WTC11 (cell line): ENCODE measurements at regions not wholly inside any gene's neighbourhood (a gene's known extent, or its start where the extent isn't known, plus 50 kb on each side); places are given as distances from the start of the nearest gene placed in this dataset.

Experiments used
- ATAC-seq: fragments of 200-7000 bp; cut with Tn5 transposase; 2 replicates; pipeline ENCODE4 v1.10.0; 2021; ENCODE audit warnings: mild to moderate bottlenecking, moderate library complexity
- CTCF ChIA-PET: fragments of 300-600 bp; sonication (Branson Sonifier 250); formaldehyde crosslinking; loops from one replicate; lab custom pipeline; 2021; ENCODE audit warnings: antibody characterized with exemption; lab: Charles Lee
- POLR2A ChIA-PET: fragments of 350-600 bp; sonication (Branson Sonifier 250); formaldehyde crosslinking; loops from one replicate; lab custom pipeline; 2021; ENCODE audit warnings: antibody characterized with exemption; lab: Charles Lee
- DNase-seq: peaks from one replicate; pipeline ENCODE4 v3.0.0; 2021; ENCODE audit warnings: low spot score
- H3K27ac Mint-ChIP-seq: 2 replicates; pipeline ENCODE4 v1.8.0; 2021; ENCODE audit warnings: mixed read lengths
- H3K27me3 Mint-ChIP-seq: 2 replicates; pipeline ENCODE4 v1.8.0; 2021; ENCODE audit warnings: low read depth, mild to moderate bottlenecking, moderate library complexity, mixed read lengths
- H3K36me3 Mint-ChIP-seq: 2 replicates; pipeline ENCODE4 v1.8.0; 2021; ENCODE audit warnings: mixed read lengths
- H3K4me1 Mint-ChIP-seq: 2 replicates; pipeline ENCODE4 v1.8.0; 2022; ENCODE audit warnings: mixed read lengths
- H3K4me3 Mint-ChIP-seq: 2 replicates; pipeline ENCODE4 v1.8.0; 2021; ENCODE audit warnings: mild to moderate bottlenecking, moderate library complexity, mixed read lengths
- H3K9me3 Mint-ChIP-seq: 2 replicates; pipeline ENCODE4 v1.8.0; 2021; ENCODE audit warnings: mixed read lengths
- IRF2 ChIP-seq: sonication (generic); formaldehyde crosslinking; IDR thresholded peaks from 2 replicates; pipeline ENCODE4 v1.8.0; 2022; ENCODE audit warnings: low read depth, missing genetic modification reagents, borderline replicate concordance
- JAZF1 ChIP-seq: fragments of 250-450 bp; sonication (Bioruptor Pico); IDR thresholded peaks from 2 replicates; pipeline ENCODE4 v1.9.0; 2021; ENCODE audit warnings: moderate library complexity, mild to moderate bottlenecking, inconsistent platforms
- NR1H2 ChIP-seq: sonication (generic); formaldehyde crosslinking; IDR thresholded peaks from 2 replicates; pipeline ENCODE4 v1.9.0; 2021; ENCODE audit warnings: mild to moderate bottlenecking, moderate library complexity, missing genetic modification reagents
- NR3C1 ChIP-seq: sonication (generic); formaldehyde crosslinking; conservative IDR thresholded peaks from 2 replicates; pipeline ENCODE4 v1.8.1; 2023; ENCODE audit warnings: low read depth, mild to moderate bottlenecking, missing genetic modification reagents
- PRRX2 ChIP-seq: fragments of 250-450 bp; sonication (Bioruptor Pico); IDR thresholded peaks from 2 replicates; pipeline ENCODE4 v1.8.0; 2021; ENCODE audit warnings: mild to moderate bottlenecking
- TEAD1 ChIP-seq: sonication (generic); formaldehyde crosslinking; IDR thresholded peaks from 2 replicates; pipeline ENCODE4 v1.8.0; 2022; ENCODE audit warnings: mild to moderate bottlenecking, missing genetic modification reagents
- ZBTB21 ChIP-seq: sonication (generic); formaldehyde crosslinking; IDR thresholded peaks from 2 replicates; pipeline ENCODE4 v1.8.1; 2023; ENCODE audit warnings: mild to moderate bottlenecking, missing genetic modification reagents, borderline replicate concordance
- ZNF671 ChIP-seq: fragments of 250-450 bp; sonication (Bioruptor Pico); IDR thresholded peaks from 2 replicates; pipeline ENCODE4 v1.8.0; 2021; ENCODE audit warnings: mild to moderate bottlenecking
- TF ChIP-seq, protein P1 (sequence below): sonication (generic); formaldehyde crosslinking; IDR thresholded peaks from 2 replicates; pipeline ENCODE4 v1.8.1; 2022; ENCODE audit warnings: low read depth, missing genetic modification reagents, borderline replicate concordance
- TF ChIP-seq, protein P2 (sequence below): fragments of 250-450 bp; sonication (Bioruptor Pico); IDR thresholded peaks from 2 replicates; pipeline ENCODE4 v2.1.2; 2022; ENCODE audit warnings: mild to moderate bottlenecking, moderate library complexity
- TF ChIP-seq, protein P3 (sequence below): fragments of 200-600 bp; IDR thresholded peaks from 2 replicates; pipeline ENCODE4 v1.8.0; 2022; ENCODE audit warnings: antibody characterized with exemption
- TF ChIP-seq, protein P4 (sequence below): sonication (generic); formaldehyde crosslinking; IDR thresholded peaks from 2 replicates; pipeline ENCODE4 v1.8.0; 2022; ENCODE audit warnings: mild to moderate bottlenecking, missing genetic modification reagents
- TF ChIP-seq, protein P5 (sequence below): sonication (generic); formaldehyde crosslinking; IDR thresholded peaks from 2 replicates; pipeline ENCODE4 v1.8.0; 2023; ENCODE audit warnings: missing genetic modification reagents, mild to moderate bottlenecking, borderline replicate concordance
- TF ChIP-seq, protein P6 (sequence below): sonication (generic); formaldehyde crosslinking; IDR thresholded peaks from 2 replicates; pipeline ENCODE4 v1.8.1; 2022; ENCODE audit warnings: missing genetic modification reagents, borderline replicate concordance
- TF ChIP-seq, protein P7 (sequence below): fragments of 250-450 bp; sonication (Bioruptor Pico); IDR thresholded peaks from 2 replicates; pipeline ENCODE4 v1.9.0; 2021; ENCODE audit warnings: moderate library complexity, mild to moderate bottlenecking, inconsistent platforms, borderline replicate concordance
- TF ChIP-seq, protein P8 (sequence below): sonication (generic); formaldehyde crosslinking; IDR thresholded peaks from 2 replicates; pipeline ENCODE4 v1.8.1; 2023; ENCODE audit warnings: mild to moderate bottlenecking, missing genetic modification reagents, moderate library complexity
- TF ChIP-seq, protein P9 (sequence below): sonication (generic); formaldehyde crosslinking; IDR thresholded peaks from 2 replicates; pipeline ENCODE4 v1.8.0; 2022; ENCODE audit warnings: mild to moderate bottlenecking, missing genetic modification reagents

DNA sequence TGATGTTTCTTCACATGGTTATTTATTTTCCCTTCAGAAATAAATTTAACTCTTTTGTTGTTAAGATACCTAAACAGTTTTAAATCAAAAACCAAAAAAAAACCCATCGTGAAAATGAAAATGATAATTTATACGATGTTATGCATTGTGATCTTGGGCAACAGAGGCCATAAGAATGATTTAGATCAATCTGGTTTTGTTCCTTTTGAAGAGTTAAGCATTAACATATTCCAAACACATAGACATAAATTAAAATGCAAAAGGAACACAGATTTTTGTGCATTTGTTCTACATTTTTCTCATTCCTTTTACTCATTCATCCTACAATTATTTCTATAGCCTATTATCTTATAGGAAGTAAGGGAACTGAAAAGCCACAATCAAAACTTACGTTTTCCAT, 226.1 kb upstream of the SEMA3D start (continued):
- TF ChIP-seq, protein P1, sequence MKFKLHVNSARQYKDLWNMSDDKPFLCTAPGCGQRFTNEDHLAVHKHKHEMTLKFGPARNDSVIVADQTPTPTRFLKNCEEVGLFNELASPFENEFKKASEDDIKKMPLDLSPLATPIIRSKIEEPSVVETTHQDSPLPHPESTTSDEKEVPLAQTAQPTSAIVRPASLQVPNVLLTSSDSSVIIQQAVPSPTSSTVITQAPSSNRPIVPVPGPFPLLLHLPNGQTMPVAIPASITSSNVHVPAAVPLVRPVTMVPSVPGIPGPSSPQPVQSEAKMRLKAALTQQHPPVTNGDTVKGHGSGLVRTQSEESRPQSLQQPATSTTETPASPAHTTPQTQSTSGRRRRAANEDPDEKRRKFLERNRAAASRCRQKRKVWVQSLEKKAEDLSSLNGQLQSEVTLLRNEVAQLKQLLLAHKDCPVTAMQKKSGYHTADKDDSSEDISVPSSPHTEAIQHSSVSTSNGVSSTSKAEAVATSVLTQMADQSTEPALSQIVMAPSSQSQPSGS, result no peak
- TF ChIP-seq, protein P2, sequence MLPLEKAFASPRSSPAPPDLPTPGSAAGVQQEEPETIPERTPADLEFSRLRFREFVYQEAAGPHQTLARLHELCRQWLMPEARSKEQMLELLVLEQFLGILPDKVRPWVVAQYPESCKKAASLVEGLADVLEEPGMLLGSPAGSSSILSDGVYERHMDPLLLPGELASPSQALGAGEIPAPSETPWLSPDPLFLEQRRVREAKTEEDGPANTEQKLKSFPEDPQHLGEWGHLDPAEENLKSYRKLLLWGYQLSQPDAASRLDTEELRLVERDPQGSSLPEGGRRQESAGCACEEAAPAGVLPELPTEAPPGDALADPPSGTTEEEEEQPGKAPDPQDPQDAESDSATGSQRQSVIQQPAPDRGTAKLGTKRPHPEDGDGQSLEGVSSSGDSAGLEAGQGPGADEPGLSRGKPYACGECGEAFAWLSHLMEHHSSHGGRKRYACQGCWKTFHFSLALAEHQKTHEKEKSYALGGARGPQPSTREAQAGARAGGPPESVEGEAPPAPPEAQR, result no peak
- TF ChIP-seq JAZF1, result no peak

DNA sequence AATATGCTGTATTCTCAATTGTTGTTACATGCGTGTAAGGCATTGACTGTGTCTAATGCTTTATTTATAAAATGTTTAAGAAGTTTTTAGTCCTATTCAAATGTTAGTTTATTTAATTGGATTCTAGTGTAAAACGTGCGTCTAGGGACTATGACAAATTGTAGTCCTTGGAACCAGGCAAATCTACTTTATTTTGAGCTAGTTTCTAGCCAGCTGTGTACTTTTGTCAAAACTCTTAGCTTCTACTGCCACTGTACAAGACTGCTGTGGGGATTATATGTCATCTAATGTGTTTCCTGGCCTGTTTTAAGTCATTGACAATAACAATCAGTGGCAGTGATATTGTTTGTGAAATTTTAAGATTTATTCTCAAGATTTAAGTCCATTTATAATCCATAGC, 220.5 kb upstream of the SEMA3D start:
- no peaks in the 10 kb centered on the region for H3K36me3 Mint-ChIP-seq
- peaks cover 2% of the 10 kb centered on the region; the same call in 1 of the 2 replicates for H3K4me1 Mint-ChIP-seq
- ATAC-seq, result no peak
- no peaks in the 10 kb centered on the region for H3K27me3 Mint-ChIP-seq
- no peak for TF ChIP-seq TEAD1 (CRISPR knock-in tag)
- TF ChIP-seq, protein P3, sequence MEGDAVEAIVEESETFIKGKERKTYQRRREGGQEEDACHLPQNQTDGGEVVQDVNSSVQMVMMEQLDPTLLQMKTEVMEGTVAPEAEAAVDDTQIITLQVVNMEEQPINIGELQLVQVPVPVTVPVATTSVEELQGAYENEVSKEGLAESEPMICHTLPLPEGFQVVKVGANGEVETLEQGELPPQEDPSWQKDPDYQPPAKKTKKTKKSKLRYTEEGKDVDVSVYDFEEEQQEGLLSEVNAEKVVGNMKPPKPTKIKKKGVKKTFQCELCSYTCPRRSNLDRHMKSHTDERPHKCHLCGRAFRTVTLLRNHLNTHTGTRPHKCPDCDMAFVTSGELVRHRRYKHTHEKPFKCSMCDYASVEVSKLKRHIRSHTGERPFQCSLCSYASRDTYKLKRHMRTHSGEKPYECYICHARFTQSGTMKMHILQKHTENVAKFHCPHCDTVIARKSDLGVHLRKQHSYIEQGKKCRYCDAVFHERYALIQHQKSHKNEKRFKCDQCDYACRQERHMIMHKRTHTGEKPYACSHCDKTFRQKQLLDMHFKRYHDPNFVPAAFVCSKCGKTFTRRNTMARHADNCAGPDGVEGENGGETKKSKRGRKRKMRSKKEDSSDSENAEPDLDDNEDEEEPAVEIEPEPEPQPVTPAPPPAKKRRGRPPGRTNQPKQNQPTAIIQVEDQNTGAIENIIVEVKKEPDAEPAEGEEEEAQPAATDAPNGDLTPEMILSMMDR, result no peak
- TF ChIP-seq, protein P4, sequence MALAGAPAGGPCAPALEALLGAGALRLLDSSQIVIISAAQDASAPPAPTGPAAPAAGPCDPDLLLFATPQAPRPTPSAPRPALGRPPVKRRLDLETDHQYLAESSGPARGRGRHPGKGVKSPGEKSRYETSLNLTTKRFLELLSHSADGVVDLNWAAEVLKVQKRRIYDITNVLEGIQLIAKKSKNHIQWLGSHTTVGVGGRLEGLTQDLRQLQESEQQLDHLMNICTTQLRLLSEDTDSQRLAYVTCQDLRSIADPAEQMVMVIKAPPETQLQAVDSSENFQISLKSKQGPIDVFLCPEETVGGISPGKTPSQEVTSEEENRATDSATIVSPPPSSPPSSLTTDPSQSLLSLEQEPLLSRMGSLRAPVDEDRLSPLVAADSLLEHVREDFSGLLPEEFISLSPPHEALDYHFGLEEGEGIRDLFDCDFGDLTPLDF (CRISPR knock-in tag), result no peak
- TF ChIP-seq, protein P5, sequence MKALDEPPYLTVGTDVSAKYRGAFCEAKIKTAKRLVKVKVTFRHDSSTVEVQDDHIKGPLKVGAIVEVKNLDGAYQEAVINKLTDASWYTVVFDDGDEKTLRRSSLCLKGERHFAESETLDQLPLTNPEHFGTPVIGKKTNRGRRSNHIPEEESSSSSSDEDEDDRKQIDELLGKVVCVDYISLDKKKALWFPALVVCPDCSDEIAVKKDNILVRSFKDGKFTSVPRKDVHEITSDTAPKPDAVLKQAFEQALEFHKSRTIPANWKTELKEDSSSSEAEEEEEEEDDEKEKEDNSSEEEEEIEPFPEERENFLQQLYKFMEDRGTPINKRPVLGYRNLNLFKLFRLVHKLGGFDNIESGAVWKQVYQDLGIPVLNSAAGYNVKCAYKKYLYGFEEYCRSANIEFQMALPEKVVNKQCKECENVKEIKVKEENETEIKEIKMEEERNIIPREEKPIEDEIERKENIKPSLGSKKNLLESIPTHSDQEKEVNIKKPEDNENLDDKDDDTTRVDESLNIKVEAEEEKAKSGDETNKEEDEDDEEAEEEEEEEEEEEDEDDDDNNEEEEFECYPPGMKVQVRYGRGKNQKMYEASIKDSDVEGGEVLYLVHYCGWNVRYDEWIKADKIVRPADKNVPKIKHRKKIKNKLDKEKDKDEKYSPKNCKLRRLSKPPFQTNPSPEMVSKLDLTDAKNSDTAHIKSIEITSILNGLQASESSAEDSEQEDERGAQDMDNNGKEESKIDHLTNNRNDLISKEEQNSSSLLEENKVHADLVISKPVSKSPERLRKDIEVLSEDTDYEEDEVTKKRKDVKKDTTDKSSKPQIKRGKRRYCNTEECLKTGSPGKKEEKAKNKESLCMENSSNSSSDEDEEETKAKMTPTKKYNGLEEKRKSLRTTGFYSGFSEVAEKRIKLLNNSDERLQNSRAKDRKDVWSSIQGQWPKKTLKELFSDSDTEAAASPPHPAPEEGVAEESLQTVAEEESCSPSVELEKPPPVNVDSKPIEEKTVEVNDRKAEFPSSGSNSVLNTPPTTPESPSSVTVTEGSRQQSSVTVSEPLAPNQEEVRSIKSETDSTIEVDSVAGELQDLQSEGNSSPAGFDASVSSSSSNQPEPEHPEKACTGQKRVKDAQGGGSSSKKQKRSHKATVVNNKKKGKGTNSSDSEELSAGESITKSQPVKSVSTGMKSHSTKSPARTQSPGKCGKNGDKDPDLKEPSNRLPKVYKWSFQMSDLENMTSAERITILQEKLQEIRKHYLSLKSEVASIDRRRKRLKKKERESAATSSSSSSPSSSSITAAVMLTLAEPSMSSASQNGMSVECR, result no peak
- TF ChIP-seq ZBTB21 (CRISPR knock-in tag), result no peak
- TF ChIP-seq, protein P1, result no peak
- TF ChIP-seq, protein P6, sequence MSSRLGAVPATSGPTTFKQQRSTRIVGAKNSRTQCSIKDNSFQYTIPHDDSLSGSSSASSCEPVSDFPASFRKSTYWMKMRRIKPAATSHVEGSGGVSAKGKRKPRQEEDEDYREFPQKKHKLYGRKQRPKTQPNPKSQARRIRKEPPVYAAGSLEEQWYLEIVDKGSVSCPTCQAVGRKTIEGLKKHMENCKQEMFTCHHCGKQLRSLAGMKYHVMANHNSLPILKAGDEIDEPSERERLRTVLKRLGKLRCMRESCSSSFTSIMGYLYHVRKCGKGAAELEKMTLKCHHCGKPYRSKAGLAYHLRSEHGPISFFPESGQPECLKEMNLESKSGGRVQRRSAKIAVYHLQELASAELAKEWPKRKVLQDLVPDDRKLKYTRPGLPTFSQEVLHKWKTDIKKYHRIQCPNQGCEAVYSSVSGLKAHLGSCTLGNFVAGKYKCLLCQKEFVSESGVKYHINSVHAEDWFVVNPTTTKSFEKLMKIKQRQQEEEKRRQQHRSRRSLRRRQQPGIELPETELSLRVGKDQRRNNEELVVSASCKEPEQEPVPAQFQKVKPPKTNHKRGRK (CRISPR knock-in tag), result no peak
- TF ChIP-seq, protein P7, sequence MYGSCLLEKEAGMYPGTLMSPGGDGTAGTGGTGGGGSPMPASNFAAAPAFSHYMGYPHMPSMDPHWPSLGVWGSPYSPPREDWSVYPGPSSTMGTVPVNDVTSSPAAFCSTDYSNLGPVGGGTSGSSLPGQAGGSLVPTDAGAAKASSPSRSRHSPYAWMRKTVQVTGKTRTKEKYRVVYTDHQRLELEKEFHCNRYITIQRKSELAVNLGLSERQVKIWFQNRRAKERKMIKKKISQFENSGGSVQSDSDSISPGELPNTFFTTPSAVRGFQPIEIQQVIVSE (CRISPR knock-in tag), result no peak
- TF ChIP-seq PRRX2 (CRISPR knock-in tag), result no peak
- no peak for TF ChIP-seq NR3C1 (CRISPR knock-in tag)
- no peak for TF ChIP-seq ZNF671 (CRISPR knock-in tag)
- TF ChIP-seq, protein P8, sequence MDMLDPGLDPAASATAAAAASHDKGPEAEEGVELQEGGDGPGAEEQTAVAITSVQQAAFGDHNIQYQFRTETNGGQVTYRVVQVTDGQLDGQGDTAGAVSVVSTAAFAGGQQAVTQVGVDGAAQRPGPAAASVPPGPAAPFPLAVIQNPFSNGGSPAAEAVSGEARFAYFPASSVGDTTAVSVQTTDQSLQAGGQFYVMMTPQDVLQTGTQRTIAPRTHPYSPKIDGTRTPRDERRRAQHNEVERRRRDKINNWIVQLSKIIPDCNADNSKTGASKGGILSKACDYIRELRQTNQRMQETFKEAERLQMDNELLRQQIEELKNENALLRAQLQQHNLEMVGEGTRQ (CRISPR knock-in tag), result no peak
- TF ChIP-seq IRF2 (CRISPR knock-in tag), result no peak
- TF ChIP-seq, protein P9, sequence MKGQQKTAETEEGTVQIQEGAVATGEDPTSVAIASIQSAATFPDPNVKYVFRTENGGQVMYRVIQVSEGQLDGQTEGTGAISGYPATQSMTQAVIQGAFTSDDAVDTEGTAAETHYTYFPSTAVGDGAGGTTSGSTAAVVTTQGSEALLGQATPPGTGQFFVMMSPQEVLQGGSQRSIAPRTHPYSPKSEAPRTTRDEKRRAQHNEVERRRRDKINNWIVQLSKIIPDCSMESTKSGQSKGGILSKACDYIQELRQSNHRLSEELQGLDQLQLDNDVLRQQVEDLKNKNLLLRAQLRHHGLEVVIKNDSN (CRISPR knock-in tag), result no peak
- TF ChIP-seq NR1H2 (CRISPR knock-in tag), result no peak
- no peak overlapping the region for H3K27ac Mint-ChIP-seq
- H3K4me3 Mint-ChIP-seq, result no peak overlapping the region
- no peak for DNase-seq
- POLR2A ChIA-PET, result no interaction called here
- H3K9me3 Mint-ChIP-seq, result peaks cover 8% of the 10 kb centered on the region; the same call in 1 of the 2 replicates
- CTCF ChIA-PET, result no interaction called here
